Astrocyte (in vitro differentiated cells and primary cell): ENCODE measurements at regions not wholly inside any gene's neighbourhood (a gene's known extent, or its start where the extent isn't known, plus 50 kb on each side); places are given as distances from the start of the nearest gene placed in this dataset.

Experiments
- DNase-seq: peaks from one replicate; pipeline ENCODE4 v3.0.0-alpha.2; 2010; ENCODE audit warnings: low read depth
- FAIRE-seq: peaks from 2 replicates; lab custom pipeline; 2011; peaks lifted over from hg19 to GRCh38; lab: Jason Lieb, UNC
- H2AFZ ChIP-seq: 2 replicates; pipeline ENCODE4 v1.6.0; 2012; ENCODE audit warnings: low read depth, low read length, inconsistent platforms
- H3K27ac ChIP-seq: 2 replicates; pipeline ENCODE4 v1.5.1; 2011; ENCODE audit warnings: low read depth, low read length, inconsistent platforms
- H3K27me3 ChIP-seq: 2 replicates; pipeline ENCODE4 v1.6.0; 2011; ENCODE audit warnings: low read length, inconsistent platforms; ENCODE audit not compliant: insufficient read depth
- H3K36me3 ChIP-seq: 2 replicates; pipeline ENCODE4 v1.5.1; 2011; ENCODE audit warnings: low read length, inconsistent platforms; ENCODE audit not compliant: insufficient read depth
- H3K4me1 ChIP-seq: 2 replicates; pipeline ENCODE4 v1.5.1; 2011; ENCODE audit warnings: low read length, inconsistent platforms; ENCODE audit not compliant: insufficient read depth
- H3K4me2 ChIP-seq: 2 replicates; pipeline ENCODE4 v1.6.0; 2012; ENCODE audit warnings: low read length, inconsistent platforms
- H3K4me3 ChIP-seq: 2 replicates; pipeline ENCODE4 v1.5.1; 2011; ENCODE audit warnings: low read depth, mild to moderate bottlenecking, low read length, inconsistent platforms; ENCODE audit not compliant: insufficient read depth
- H3K79me2 ChIP-seq: 2 replicates; pipeline ENCODE4 v1.6.0; 2012; ENCODE audit warnings: mild to moderate bottlenecking, low read length, inconsistent platforms; ENCODE audit not compliant: insufficient read depth
- H3K9ac ChIP-seq: 2 replicates; pipeline ENCODE4 v1.6.0; 2012; ENCODE audit warnings: mild to moderate bottlenecking, low read length, inconsistent platforms
- H3K9me3 ChIP-seq: 2 replicates; pipeline ENCODE4 v1.5.1; 2012; ENCODE audit warnings: low read depth, mild to moderate bottlenecking, low read length, inconsistent platforms; ENCODE audit not compliant: insufficient read depth
- H4K20me1 ChIP-seq: 2 replicates; pipeline ENCODE4 v1.6.0; 2012; ENCODE audit warnings: low read length, inconsistent platforms; ENCODE audit not compliant: insufficient read depth
- H3K27ac Mint-ChIP-seq: one replicate; pipeline ENCODE4 v1.8.0; 2021; ENCODE audit warnings: mild to moderate bottlenecking, mixed read lengths; ENCODE audit not compliant: unreplicated experiment
- H3K27me3 Mint-ChIP-seq: one replicate; pipeline ENCODE4 v1.8.0; 2021; ENCODE audit warnings: low read depth, mixed read lengths; ENCODE audit not compliant: unreplicated experiment
- H3K36me3 Mint-ChIP-seq: one replicate; pipeline ENCODE4 v1.8.0; 2021; ENCODE audit warnings: low read depth, mixed read lengths; ENCODE audit not compliant: unreplicated experiment
- H3K4me1 Mint-ChIP-seq: one replicate; pipeline ENCODE4 v1.8.0; 2021; ENCODE audit warnings: low read depth, mixed read lengths; ENCODE audit not compliant: unreplicated experiment
- H3K4me3 Mint-ChIP-seq: one replicate; pipeline ENCODE4 v1.8.0; 2021; ENCODE audit warnings: mild to moderate bottlenecking, moderate library complexity, mixed read lengths; ENCODE audit not compliant: unreplicated experiment
- H3K9me3 Mint-ChIP-seq: one replicate; pipeline ENCODE4 v1.8.0; 2021; ENCODE audit warnings: mild to moderate bottlenecking, mixed read lengths; ENCODE audit not compliant: unreplicated experiment
- CTCF ChIP-seq: IDR thresholded peaks from 2 replicates; pipeline ENCODE4 v1.5.1; 2011; ENCODE audit warnings: low read depth, mild to moderate bottlenecking, inconsistent platforms, low read length, moderate library complexity; ENCODE audit not compliant: insufficient read depth
- EZH2 ChIP-seq: IDR thresholded peaks from 2 replicates; pipeline ENCODE4 v1.6.1; 2012; ENCODE audit warnings: mild to moderate bottlenecking, low read length, inconsistent platforms; ENCODE audit not compliant: insufficient read depth

GRCh38 chr12:98369581-98369980 lies 145.8 kb upstream of the TMPO start:
- Histone ChIP-seq H3K4me1 (peaks cover 4% of the 10 kb centered on the region), H3K9ac (no peak overlapping the region), H3K4me3 (no peak overlapping the region), H3K4me2 (no peak overlapping the region), H2AFZ (no peak overlapping the region), H3K9me3 (no peaks in the 10 kb centered on the region), H3K36me3 (no peaks in the 10 kb centered on the region), H3K79me2 (no peaks in the 10 kb centered on the region), H3K27me3 (no peaks in the 10 kb centered on the region), H4K20me1 (no peaks in the 10 kb centered on the region), H3K27ac (no peak overlapping the region)
- Mint-ChIP-seq H3K36me3 (no peaks in the 10 kb centered on the region), H3K4me1 (peaks cover 12% of the 10 kb centered on the region), H3K4me3 (no peak overlapping the region), H3K9me3 (no peaks in the 10 kb centered on the region), H3K27ac (no peak overlapping the region), H3K27me3 (peaks cover 3% of the 10 kb centered on the region)
- FAIRE-seq, result no peak
- no peak for DNase-seq
- TF ChIP-seq CTCF (no peak), EZH2 (no peak)

DNA sequence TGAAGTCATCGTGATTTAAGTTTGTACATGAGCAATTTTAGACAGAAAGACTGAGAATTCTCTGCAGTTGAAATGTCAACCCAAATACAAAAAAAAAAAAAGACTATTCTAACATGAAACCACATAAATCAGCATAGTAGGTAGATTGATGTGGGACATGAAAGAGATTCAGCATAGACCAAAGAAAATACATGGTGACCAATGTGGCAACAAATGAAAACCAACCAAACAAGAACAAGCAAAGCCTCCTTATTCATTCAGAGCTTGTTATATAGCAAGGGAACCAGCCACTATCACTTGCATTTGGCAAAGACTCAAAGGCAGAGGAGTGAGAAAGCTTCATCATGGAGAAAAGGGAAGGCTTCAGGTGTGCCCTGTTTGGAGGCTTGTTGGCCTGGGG lies 144.4 kb upstream of the TMPO start:
- Mint-ChIP-seq H3K27me3 (peaks cover 3% of the 10 kb centered on the region), H3K27ac (no peak overlapping the region), H3K4me3 (no peak overlapping the region), H3K4me1 (peaks cover 12% of the 10 kb centered on the region), H3K9me3 (no peaks in the 10 kb centered on the region), H3K36me3 (no peaks in the 10 kb centered on the region)
- FAIRE-seq (no peak), DNase-seq (no peak)
- Histone ChIP-seq H3K36me3 (no peaks in the 10 kb centered on the region), H4K20me1 (no peaks in the 10 kb centered on the region), H3K4me1 (peaks cover 4% of the 10 kb centered on the region), H3K4me2 (peak overlapping the region; percentile 35), H3K9me3 (no peaks in the 10 kb centered on the region), H3K27ac (no peak overlapping the region), H3K79me2 (no peaks in the 10 kb centered on the region), H3K4me3 (no peak overlapping the region), H2AFZ (no peak overlapping the region), H3K27me3 (no peaks in the 10 kb centered on the region), H3K9ac (no peak overlapping the region)
- no peak for TF ChIP-seq CTCF
- no peak for TF ChIP-seq EZH2

GRCh38 chr12:98371419-98371818 lies 144.0 kb upstream of the TMPO start:
- TF ChIP-seq CTCF (no peak), EZH2 (no peak)
- Histone ChIP-seq H2AFZ (no peak overlapping the region), H3K27ac (no peak overlapping the region), H3K79me2 (no peaks in the 10 kb centered on the region), H3K4me3 (no peak overlapping the region), H3K9ac (no peak overlapping the region), H3K9me3 (no peaks in the 10 kb centered on the region), H3K4me1 (peaks cover 4% of the 10 kb centered on the region), H3K27me3 (no peaks in the 10 kb centered on the region), H4K20me1 (no peaks in the 10 kb centered on the region), H3K4me2 (peak overlapping the region; percentile 35), H3K36me3 (no peaks in the 10 kb centered on the region)
- FAIRE-seq, result no peak
- Mint-ChIP-seq H3K36me3 (no peaks in the 10 kb centered on the region), H3K27ac (no peak overlapping the region), H3K27me3 (peaks cover 3% of the 10 kb centered on the region), H3K4me1 (peaks cover 12% of the 10 kb centered on the region), H3K4me3 (no peak overlapping the region), H3K9me3 (no peaks in the 10 kb centered on the region)
- DNase-seq, result peak; percentile 41
